Myocyte (in vitro differentiated cells): ENCODE measurements at regions not wholly inside any gene's neighbourhood (a gene's known extent, or its start where the extent isn't known, plus 50 kb on each side); places are given as distances from the start of the nearest gene placed in this dataset.
"Not testable (repeated sequence)": the region's sequence is repeated elsewhere in the genome, so short reads cannot be mapped to it uniquely, and the experiment has no call there.

ENCODE experiments used
- DNase-seq: peaks from one replicate; pipeline ENCODE4 v3.0.0-alpha.2; 2012; ENCODE audit warnings: low read depth

DNA sequence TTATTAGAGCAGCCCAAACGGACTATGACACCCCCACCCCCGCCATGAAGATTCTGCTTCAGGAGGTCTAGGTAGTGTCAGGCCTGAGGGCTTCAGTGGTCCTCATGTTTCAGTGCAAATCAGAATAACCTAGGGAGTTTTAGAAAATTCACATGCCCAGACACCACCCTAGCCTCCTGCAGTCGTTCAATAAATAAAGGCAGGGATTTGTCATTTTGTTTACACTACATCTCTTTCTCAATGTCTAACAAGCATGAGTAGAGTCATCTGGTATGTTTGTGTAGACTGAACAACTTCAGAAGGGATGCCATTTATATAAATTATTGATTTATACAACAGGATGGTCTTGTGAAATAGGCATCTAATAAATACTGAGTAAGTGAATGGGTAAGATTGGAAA lies 112.1 kb upstream of the SERPINE2 start:
- no peak for DNase-seq

GRCh38 chr2:224148058-224148457 lies 109.0 kb upstream of the SERPINE2 start:
- not testable (repeated sequence) for DNase-seq

DNA sequence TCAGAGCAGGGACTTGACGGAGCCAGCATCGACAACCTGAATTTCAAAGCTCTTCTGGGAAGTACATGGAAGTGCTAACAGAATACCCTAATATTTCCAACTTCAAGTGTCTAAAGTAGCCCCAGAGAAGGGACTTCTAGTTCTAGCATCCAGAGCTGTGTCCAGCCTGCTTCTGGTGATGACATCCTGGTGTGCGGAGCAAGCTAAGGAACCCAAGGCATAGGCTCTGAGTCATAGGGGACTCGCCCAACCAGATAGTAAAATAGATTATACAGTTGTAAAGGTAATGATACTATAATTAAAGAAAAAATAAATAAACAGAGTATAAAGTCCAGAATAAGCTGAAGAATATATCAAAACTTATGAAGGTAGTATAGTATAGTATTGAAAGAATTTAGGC lies 108.1 kb upstream of the SERPINE2 start:
- no peak for DNase-seq

DNA sequence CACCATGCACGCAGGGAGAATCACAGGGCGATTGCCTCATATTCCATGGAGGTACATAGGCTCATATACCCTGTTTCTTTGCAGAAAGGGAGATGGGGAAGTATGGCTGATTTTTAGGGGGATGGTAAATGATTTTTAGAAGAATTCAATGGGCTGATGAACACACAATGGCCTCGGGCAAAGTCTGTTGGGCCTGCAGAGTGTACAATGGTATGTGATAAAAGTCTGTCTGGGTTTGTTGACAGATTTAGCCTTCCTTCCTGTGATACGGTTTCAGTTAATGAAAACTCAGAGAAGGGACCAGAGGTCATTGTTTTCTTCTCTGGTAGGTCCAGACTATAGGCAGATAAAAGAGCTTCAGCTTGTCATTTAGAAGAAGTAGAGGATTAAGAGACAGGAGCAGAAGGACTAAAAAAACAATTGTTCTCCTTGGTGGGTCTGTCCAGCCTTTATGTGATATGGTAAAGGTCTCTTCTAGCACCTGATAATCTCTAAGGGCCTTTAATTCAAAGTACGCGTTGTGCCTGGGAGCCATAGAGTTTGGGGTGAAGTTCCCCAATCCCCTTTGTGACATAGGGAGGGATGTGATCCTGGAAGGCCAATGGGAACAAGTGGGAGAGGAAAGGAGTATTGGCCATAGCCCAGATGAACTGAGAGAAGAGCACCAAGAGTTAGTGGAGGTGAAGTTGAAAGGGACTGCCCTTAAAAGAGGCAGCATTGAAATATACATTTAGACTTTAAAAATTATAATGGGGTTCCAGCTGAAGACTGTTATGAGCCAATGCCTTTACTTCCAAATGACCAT lies 107.5 kb upstream of the SERPINE2 start:
- DNase-seq = no peak

DNA sequence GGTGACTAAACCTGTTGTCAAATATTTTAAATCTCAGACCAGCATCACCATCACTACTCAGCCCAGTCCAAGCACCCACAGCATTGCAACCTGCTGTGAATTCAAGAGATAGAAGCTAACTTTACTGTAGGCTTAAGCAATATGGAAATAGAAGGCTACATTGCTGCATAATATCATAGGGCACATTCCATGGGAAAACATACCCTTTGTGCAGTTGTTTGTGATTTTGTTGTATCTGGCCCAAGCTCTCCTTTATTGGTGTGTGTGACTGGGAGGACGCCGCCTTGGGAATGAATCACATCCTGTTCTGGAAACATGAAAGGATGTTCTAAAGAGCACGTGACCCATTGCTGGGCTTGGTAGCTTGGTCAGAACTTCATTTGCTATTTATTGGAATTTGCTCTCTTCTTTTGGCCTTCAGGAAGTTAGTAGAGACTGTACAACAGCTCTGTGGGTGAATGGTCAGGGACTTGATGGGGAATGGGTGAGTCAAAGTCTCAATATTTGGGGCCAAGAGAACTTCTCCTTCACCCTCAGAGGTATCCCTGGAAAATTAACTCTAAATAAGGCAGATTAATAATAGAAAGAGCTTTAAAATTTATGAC lies 106.8 kb upstream of the SERPINE2 start:
- DNase-seq = peak; percentile 48

DNA sequence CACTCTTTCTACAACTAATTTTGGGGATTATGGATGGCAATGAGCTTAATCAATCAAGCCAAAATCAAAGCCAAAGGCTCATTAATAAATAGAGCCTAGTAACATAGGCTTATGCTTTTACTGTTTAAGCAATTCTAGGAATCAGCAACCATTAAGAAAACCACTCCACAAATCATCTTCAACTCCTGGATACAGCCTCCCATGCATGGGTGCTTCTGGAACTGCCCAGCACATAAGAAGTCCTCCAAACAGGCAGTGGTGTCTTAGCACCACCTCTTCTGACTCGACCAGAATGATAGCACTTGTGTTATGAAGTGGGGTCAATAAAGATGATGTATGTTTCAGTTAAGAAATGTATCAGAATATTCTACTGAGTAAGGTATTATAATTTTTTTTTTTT lies 104.4 kb upstream of the SERPINE2 start:
- DNase-seq = no peak

DNA sequence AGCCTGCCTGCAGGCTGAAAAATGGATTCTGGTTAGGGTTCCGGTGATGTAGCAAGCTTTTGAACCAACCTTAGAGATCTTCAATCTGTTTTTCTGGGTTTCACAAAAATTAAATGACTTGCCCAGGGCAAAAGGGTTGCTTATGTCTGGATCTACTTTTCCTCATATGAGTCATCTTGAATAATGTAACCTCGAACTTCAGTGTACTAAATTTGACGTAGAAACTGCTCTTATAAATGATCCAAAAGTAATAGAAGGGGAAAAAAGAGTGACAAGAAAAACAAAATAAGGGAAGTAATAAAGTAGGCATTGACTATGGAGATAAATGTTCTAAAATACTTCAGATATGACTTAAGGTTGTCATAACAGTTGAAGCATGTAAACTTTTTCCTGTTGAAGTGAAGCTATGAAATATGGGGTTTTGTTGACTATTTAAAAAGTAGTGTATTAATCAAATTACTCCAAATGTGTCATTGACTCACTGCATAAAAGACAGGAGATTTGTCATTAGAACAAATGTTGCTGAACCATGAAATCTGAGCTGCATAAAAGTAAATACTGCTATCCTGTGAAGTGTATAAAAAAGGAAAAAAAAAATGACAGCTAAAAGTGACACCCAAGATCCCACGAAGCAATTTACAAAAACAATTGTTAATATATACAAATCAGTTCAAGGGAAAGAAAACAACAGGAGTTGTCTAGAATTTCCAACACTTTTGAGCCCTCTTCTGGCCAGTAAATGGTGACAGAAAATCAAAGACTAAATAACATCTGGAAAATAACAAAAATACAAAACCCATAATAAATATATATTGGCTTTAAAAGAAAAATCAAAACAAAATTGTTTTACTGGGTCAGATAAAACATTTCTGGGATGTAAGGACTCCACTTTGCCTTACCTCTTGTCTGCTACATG lies 103.6 kb upstream of the SERPINE2 start:
- DNase-seq = peak; percentile 18

GRCh38 chr2:224141304-224141703 lies 102.2 kb upstream of the SERPINE2 start:
- no peak for DNase-seq

- DNase-seq = no peak
Measured at GRCh38 chr2:224137208-224137607, 98.1 kb upstream of the SERPINE2 start.

- no peak for DNase-seq
Measured at GRCh38 chr2:224136396-224136795, 97.3 kb upstream of the SERPINE2 start.

GRCh38 chr2:224135881-224136280 lies 96.8 kb upstream of the SERPINE2 start:
- no peak for DNase-seq

GRCh38 chr2:224134003-224134734 lies 95.1 kb upstream of the SERPINE2 start:
- no peak for DNase-seq

DNA sequence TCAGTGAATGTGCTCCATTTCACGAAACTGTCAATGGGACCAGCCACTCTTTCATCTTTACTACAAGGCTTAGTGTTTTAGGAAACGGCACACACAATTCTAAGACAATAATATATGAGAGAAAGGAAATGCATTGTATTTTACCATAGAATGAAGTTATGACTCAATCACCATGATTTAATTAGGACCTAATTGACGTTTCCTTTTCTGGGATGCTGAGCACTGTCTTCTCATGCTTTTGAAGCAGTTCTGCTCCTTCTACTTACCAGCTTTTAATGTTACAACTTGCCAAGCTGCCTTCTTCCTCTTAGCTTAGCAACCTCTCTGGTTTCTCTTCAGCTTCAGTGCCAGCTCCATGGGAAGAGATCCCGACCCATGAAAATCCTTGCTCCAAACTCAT lies 94.3 kb upstream of the SERPINE2 start:
- DNase-seq = no peak

GRCh38 chr2:224127871-224128501 lies 88.9 kb upstream of the SERPINE2 start:
- peak; percentile 15 for DNase-seq

- DNase-seq = no peak
Measured at GRCh38 chr2:224126440-224126839, 87.4 kb upstream of the SERPINE2 start.

- peak; percentile 26 for DNase-seq
Measured at GRCh38 chr2:224126003-224126402, 86.9 kb upstream of the SERPINE2 start.

GRCh38 chr2:224122542-224122941 lies 83.5 kb upstream of the SERPINE2 start:
- DNase-seq = no peak

DNA sequence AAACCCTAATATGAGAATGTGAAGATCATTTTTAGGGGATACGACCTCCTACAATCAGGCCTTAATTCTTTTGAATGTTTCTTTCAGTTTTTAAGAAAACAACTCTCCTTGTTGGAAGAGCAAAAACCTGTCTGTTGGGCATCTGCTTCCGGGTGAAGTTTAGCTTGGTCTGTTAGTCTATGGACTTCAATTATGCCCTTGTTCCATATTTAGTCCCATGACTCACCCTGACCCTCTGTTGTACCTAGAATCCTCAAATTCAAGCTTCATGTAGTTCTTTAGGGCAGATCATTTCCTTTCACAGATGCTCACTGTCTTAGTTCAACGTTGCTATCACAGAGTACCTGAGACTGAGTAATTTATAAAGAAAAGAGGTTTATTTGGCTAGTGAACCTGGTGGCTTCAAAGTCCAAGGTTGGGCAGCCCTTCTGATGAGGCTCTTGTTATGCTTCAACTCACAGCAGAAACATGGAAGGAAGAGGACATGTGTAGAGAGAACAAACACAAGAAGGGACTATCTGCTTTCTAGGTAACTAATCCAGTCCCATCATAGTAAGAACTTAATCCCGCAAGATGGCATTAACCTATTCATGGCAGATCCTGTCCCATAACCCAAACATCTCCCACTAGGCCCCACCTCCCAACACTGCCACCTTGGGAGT lies 82.5 kb upstream of the SERPINE2 start:
- peak; percentile 13 for DNase-seq

DNA sequence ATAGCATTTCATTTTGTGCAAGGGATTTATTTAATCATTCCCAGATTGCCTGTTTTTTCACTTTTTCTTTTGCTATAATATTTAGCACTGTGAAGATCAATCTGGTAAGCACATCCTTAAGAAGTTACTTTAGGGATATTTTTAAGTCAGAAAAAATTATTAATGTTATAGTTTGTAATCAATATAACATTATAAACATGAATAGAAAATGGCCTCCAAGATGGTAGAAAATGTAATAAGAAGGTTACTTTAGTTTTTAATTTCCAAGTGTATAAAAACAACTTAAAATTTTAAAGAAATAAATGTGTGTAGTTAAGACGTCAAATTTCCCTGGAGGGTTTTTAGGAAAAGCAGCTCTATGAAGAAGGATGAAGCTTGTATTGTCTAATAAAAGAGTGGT lies 81.9 kb upstream of the SERPINE2 start:
- DNase-seq = no peak

DNA sequence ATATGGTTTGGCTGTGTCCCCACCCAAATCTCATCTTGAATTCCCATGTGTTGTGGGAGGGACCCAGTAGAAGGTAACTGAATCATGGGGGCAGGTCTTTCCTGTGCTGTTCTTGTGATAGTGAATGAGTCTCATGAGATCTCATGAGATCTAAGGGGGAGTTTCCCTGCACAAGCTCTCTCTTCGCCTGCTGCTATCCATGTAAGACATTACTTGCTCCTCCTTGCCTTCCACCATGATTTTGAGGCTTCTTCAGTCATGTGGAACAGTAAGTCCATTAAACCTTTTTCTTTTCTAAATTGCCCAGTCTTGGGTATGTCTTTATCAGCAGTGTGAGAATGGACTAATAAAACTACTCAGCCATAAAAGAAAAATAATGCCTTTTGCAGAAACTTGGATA lies 80.8 kb upstream of the SERPINE2 start:
- DNase-seq = not testable (repeated sequence)
